Ecto neural progenitor cell (in vitro differentiated cells): ENCODE measurements at regions not wholly inside any gene's neighbourhood (a gene's known extent, or its start where the extent isn't known, plus 50 kb on each side); places are given as distances from the start of the nearest gene placed in this dataset.
"Not testable (repeated sequence)": the region's sequence is repeated elsewhere in the genome, so short reads cannot be mapped to it uniquely, and the experiment has no call there.

Source experiments
- DNase-seq: peaks from one replicate; pipeline ENCODE4 v3.0.0-alpha.2; 2018; ENCODE audit warnings: low spot score

DNA sequence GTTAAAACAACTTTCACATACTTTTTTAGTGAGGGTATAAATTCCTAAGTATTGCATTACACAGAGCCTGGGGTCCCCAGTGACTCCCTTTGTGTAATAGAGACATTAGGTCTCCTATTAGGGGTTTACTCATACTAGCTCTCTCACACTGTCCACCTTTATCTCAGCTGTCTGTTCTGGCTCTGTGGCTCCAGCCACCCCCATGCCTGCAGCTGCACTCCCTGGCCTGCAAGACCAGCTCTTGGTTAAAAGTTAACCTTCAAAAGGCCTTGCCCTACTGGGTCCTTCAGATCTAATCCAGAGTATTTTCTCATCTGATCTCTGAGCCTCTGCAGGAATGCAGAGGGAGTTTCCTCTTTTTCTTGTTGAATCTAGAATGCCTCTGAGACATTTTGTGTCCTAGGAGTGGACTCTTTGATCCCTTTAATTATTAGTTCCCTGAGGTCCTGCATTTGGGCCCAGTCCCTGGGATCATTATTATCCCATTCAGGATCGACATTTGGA, 280.9 kb downstream of the PYDC2 start:
- DNase-seq, result not testable (repeated sequence)

GRCh38 chr3:191743283-191743682, 282.3 kb downstream of the PYDC2 start:
- DNase-seq, result no peak

GRCh38 chr3:191750618-191751017, 289.7 kb downstream of the PYDC2 start:
- DNase-seq, result no peak

DNA sequence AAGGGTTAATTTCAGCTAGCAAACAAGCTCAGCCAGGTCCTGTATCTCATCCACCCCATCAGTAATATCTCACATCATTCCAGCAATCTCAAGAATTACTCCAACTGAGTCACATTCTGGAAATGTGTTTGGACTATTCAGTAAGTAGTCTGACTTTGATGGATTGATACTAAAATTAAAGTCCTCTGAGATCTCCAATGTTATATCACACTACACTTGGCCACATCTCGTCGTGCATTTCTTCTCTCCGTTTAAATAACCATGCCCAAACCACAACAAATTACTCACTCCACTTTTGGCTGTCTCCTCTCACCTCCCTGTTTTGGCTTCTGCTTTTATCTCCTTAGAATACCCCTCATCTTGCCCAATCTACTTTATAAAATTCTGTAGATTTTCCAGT, 292.2 kb downstream of the PYDC2 start:
- no peak for DNase-seq

DNA sequence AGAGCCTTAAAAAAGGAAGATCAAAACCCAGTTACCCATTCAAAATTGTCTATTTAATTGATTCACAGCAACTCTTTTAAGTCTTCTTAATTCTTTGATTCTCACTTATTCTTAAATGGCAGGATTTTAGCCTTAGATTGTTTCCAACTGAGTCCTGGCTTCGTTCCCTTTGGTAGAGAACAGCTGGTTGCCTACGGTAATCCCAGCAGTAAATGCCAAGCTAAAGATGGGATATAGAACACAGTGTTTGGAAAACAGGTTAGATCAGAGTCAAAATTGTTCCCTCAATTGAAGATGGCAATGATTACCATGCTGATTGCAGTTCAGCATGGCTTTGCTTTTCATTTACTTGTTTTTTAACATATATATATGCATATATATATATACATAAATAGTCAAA, 300.9 kb downstream of the PYDC2 start:
- DNase-seq, result no peak

- no peak for DNase-seq
Observed at GRCh38 chr3:191762323-191762960, 301.5 kb downstream of the PYDC2 start.

GRCh38 chr3:191768421-191768820, 307.5 kb downstream of the PYDC2 start:
- no peak for DNase-seq

DNA sequence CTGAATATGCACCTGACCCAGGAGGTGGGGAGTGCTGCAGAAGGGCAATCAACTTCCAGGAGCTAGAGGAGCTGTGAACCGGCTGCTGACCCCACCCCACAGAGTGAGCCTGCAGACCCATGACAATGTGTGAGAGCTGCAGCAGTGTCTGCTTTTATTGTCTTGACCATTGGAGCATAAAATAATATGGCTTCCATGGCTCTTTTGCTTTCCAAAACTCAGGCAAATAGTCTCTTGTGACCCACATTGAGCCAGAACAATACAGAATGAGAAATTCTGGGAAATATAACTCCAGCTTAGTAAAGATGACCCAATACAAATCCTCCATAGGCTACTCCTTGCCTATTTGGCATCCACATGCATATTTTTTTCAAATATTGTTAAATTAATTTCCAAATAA, 309.6 kb downstream of the PYDC2 start:
- DNase-seq, result no peak

- DNase-seq, result no peak
Observed at GRCh38 chr3:191774485-191774884, 313.5 kb downstream of the PYDC2 start.

GRCh38 chr3:191775451-191776233, 314.7 kb downstream of the PYDC2 start:
- DNase-seq, result no peak

DNA sequence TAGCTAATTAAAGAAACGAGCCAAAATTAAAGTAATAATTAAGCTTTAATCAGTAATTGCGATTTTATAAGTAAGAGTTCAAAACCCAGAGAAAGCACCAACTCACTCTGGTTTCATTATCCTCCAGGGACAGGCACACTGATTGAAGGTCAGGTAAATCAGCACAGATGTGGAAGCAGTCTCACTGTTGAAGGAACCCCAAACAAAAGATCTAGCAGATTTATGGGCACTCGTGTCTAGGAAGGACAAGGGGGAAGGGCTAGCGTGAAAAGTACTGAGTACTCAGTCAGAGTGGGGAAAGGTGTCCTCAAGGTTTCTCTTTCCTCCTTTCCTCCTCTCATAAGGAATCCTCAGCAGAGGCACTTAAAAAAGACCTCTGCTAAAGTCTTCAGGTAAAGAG, 320.1 kb downstream of the PYDC2 start:
- DNase-seq, result no peak

- no peak for DNase-seq
Observed at GRCh38 chr3:191783024-191783423, 322.1 kb downstream of the PYDC2 start.

DNA sequence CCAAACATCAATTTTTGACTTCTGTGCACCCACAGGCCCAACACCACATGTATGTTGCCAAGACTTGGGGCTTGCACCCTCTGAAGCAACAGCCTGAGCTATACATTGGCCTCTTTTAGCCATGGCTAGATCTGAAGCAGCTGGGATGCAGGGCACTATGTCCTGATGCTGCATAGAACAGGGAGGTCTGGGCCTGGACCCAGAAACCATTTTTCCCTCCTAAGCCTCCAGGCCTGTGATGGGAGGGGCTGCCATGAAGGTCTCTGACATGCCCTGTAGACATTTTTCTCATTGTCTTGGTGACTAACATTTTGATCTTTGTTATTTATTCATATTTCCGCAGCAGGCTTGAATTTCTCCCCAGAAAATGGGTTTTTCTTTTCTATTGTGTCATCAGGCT, 330.0 kb downstream of the PYDC2 start:
- no peak for DNase-seq

GRCh38 chr3:191792580-191792979, 331.6 kb downstream of the PYDC2 start:
- no peak for DNase-seq

- DNase-seq, result no peak
Observed at GRCh38 chr3:191795196-191795595, 334.2 kb downstream of the PYDC2 start.

GRCh38 chr3:191797271-191797670, 336.3 kb downstream of the PYDC2 start:
- no peak for DNase-seq

GRCh38 chr3:191802671-191803070, 341.7 kb downstream of the PYDC2 start:
- no peak for DNase-seq

DNA sequence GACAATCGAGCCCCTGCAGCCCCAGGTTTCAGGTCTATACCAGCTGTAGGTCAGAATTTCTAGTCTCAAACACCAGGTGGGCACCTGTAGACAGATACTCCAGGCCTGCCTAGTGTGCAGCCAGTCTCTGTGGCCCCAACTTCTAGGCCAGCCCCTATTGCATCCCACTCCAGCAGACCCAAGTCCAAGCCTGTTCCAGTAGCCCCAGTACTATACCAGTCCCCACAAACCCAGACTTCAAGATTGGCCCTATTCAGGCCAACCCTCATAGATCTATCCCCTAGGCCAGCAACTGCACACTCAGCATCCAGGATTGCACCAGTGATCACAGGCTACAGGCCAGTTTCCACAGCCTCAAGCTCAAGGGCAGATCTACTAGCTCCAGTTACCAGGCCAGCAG, 344.0 kb downstream of the PYDC2 start:
- no peak for DNase-seq

DNA sequence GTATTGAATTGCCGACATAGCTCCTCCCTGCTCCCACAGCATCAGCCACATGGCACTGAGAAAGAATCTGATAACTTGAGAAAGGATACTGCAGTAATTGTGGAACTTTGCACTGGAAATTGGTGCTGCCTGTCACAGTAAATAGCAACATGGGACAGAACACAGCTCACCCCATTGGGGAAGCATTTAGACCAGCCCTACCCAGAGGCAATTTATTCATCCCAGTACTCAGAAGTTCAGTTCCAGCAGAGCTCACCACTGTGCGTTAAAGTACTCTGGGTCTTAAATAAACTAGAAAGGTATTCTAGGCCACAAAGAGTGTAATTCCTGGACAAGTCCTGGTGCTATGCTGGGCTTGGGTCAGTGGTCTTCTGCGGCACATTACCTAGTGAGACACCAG, 347.1 kb downstream of the PYDC2 start:
- no peak for DNase-seq

DNA sequence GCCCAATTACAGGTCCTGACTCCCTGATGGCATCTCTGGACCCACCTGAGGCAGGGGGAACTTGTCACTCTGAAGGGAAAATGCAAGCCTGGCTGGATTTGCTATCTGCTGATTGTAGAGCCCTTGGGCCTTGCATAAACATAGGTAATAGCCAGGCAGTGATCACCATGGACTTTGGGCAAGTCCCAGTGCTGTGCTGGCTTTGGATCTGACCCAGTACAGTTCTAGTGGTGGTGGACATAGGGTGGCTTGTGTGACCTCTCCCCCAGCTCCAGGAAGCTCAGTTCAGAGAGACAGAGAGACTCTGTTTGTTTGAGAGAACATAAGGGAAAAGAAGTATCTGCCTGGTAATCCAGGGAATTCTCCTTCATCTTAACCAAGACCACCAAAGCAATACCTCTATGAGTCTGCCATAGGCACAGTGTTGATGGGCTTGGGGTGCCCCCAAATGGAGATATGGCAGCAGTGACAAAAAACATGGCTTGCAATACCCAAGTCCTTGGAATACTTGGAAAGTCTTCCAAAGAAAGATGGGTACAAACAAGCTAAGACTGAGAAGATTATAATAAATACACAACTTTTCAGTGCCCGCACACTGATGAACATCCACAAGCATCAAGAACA, 348.5 kb downstream of the PYDC2 start:
- no peak for DNase-seq

- DNase-seq, result no peak
Observed at GRCh38 chr3:191813245-191813644, 352.3 kb downstream of the PYDC2 start.

- no peak for DNase-seq
Observed at GRCh38 chr3:191848818-191849217, 387.9 kb downstream of the PYDC2 start.

DNA sequence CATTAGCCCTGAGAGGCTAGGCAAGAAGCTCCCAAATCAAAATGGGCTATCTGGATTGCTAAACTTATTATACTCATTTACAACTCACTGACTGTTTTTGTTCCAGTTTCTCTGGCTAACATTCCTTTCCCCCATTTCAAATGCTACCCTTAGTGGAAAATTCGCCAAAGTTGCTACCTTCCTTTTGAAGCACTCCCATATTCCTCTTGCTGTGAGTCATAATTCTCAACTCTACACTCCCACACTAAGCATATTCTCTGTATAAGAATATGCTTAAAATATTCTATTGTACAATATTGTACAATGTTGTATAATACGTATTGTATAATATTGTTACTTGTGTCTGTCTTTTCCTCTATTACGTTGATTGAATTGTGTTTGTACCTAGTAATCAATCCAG, 398.6 kb downstream of the PYDC2 start:
- DNase-seq, result no peak
